ENCODE measurements at regions not wholly inside any gene's neighbourhood (a gene's known extent, or its start where the extent isn't known, plus 50 kb on each side); places are given as distances from the start of the nearest gene placed in this dataset.

GRCh38 chr17:73956169-73956568, 247.3 kb upstream of the RPL38 start:
- peaks cover 0 to 5% (median 0%) of the 10 kb centered on the region in 11 donors for H3K9me3 ChIP-seq
- DNase-seq: no peak
- TF ChIP-seq, protein P1, sequence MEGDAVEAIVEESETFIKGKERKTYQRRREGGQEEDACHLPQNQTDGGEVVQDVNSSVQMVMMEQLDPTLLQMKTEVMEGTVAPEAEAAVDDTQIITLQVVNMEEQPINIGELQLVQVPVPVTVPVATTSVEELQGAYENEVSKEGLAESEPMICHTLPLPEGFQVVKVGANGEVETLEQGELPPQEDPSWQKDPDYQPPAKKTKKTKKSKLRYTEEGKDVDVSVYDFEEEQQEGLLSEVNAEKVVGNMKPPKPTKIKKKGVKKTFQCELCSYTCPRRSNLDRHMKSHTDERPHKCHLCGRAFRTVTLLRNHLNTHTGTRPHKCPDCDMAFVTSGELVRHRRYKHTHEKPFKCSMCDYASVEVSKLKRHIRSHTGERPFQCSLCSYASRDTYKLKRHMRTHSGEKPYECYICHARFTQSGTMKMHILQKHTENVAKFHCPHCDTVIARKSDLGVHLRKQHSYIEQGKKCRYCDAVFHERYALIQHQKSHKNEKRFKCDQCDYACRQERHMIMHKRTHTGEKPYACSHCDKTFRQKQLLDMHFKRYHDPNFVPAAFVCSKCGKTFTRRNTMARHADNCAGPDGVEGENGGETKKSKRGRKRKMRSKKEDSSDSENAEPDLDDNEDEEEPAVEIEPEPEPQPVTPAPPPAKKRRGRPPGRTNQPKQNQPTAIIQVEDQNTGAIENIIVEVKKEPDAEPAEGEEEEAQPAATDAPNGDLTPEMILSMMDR (IDR thresholded peaks at IDR 0.05): no peak
- 88 to 91% methylated on average over 1 of the region's 1 CpG for WGBS, 2 donors
- H3K27ac ChIP-seq: no peak overlapping the region
- H3K4me1 ChIP-seq: peaks cover 6 to 15% (median 11%) of the 10 kb centered on the region in 9 donors
- peaks cover 0 to 48% (median 25%) of the 10 kb centered on the region in 7 donors for H3K27me3 ChIP-seq
- H3K4me3 ChIP-seq: no peak overlapping the region
- intact Hi-C loops (cut with DNase I): loop anchor here in 7 of 10 donors (5.0 to 10.0 kb wide), 6 partner anchors 299 to 531 kb away; no protein-coding TSS in a partner anchor
- no peak for ATAC-seq
- no peaks in the 10 kb centered on the region for H3K36me3 ChIP-seq

GRCh38 chr17:73956595-73957465, 246.6 kb upstream of the RPL38 start:
- DNase-seq: peak; percentile 17 to 41

DNA sequence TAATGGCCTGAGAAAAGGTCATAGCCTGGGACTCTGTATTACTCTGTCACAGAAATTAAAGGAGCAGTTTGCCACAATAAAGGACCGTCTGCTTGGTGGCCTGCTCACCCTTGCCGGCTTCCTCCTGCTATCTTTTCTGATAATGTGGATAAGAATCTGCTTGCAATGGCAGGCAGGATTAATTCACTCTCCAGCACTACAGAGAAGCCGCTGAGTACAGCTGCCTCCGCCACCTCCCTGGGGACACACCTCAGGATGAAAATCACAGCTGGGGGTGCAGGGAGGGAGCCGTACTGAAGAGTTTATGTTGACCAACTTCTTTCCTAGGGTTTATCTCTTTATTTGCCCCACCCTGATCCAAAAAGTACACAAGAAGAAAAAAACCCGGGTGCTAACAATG, 245.9 kb upstream of the RPL38 start:
- H3K4me1 ChIP-seq: peaks cover under 1 to 6% (median 4%) of the 10 kb centered on the region in 9 donors
- no peak overlapping the region for H3K4me3 ChIP-seq
- H3K9me3 ChIP-seq: peaks cover 0 to 5% (median 0%) of the 10 kb centered on the region in 11 donors
- no peak for DNase-seq
- H3K27me3 ChIP-seq: peaks cover 0 to 34% (median 13%) of the 10 kb centered on the region in 7 donors
- TF ChIP-seq, protein P1 (IDR thresholded peaks at IDR 0.05): no peak
- H3K27ac ChIP-seq: no peak overlapping the region
- no peaks in the 10 kb centered on the region for H3K36me3 ChIP-seq
- intact Hi-C loops (cut with DNase I): loop anchor here in 7 of 10 donors (5.0 to 10.0 kb wide), 6 partner anchors 300 to 533 kb away; no protein-coding TSS in a partner anchor
- WGBS, 2 donors: 39 to 41% methylated on average over 6 of the region's 6 CpGs
- ATAC-seq: no peak

More at GRCh38 chr17:73956595-73957465, 246.6 kb upstream of the RPL38 start:
- peak in 3 of 8 donors; percentile 25 to 45 (median 30) for ATAC-seq
- Histone ChIP-seq H3K4me3 (no peak overlapping the region), H3K27me3 (peaks cover 0 to 41% (median 20%) of the 10 kb centered on the region in 7 donors), H3K36me3 (no peaks in the 10 kb centered on the region), H3K27ac (no peak overlapping the region), H3K4me1 (peaks cover 6 to 13% (median 11%) of the 10 kb centered on the region in 9 donors), H3K9me3 (peaks cover 0 to 5% (median 0%) of the 10 kb centered on the region in 11 donors)
- intact Hi-C loops (cut with DNase I): loop anchor here in 7 of 10 donors (5.0 to 10.0 kb wide), 6 partner anchors 300 to 532 kb away; no protein-coding TSS in a partner anchor
- TF ChIP-seq, protein P1 (IDR thresholded peaks at IDR 0.05): peak in 7 of 9 donors; percentile 45 to 58 (median 52)
- 70 to 72% methylated on average over 15 of the region's 15 CpGs for WGBS, 2 donors

DNA sequence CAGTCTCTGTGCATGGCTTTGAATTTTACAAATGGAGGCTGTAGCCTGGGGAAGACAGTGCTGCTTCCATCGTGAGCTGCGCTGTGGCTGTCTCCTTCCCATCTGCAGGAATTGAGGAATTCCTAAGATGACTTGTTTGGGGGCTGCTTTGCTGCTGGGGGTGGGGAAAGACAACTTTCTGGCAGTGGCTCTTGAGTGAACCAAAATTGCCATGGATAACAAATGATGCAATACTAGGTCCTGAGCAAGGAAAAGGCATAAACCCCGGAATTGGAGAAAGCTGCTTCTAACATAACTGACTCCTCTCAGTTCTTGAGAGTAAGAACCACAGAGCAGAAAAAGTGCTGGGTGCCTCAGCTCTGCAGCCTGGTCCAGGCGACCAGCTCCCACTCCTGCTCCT, 245.0 kb upstream of the RPL38 start:
- H3K27me3 ChIP-seq: peaks cover 0 to 27% (median 7%) of the 10 kb centered on the region in 7 donors
- no peaks in the 10 kb centered on the region for H3K36me3 ChIP-seq
- ATAC-seq: no peak
- no peak overlapping the region for H3K4me3 ChIP-seq
- WGBS, 2 donors: 69 to 70% methylated on average over 4 of the region's 4 CpGs
- H3K4me1 ChIP-seq: no peaks in the 10 kb centered on the region
- peaks cover 0 to 5% (median 0%) of the 10 kb centered on the region in 11 donors for H3K9me3 ChIP-seq
- no peak for DNase-seq
- intact Hi-C loops (cut with DNase I): loop anchor here in 7 of 10 donors (5.0 to 10.0 kb wide), 6 partner anchors 301 to 534 kb away; no protein-coding TSS in a partner anchor
- no peak overlapping the region for H3K27ac ChIP-seq
- TF ChIP-seq, protein P1 (IDR thresholded peaks at IDR 0.05): no peak
